ENCODE measurements at regions not wholly inside any gene's neighbourhood (a gene's known extent, or its start where the extent isn't known, plus 50 kb on each side); places are given as distances from the start of the nearest gene placed in this dataset.

- FAIRE-seq (no peak), DNase-seq (ENCODE audit: low read depth, low spot score) (no peak), ATAC-seq (no peak)
- ChIA-PET POLR2A (no interaction called here), SMC1A (ENCODE audit: uncharacterized antibody, unreplicated experiment) (interaction anchor here (0.9 to 1.2 kb wide), 3 partner anchors 202 to 641 kb away, joined by 3 to 6 read pairs (median 4); no protein-coding TSS in a partner anchor), RAD21 (ENCODE audit: unreplicated experiment) (interaction anchor here (0.9 kb wide), 1 partner anchor 201 kb away, joined by 4 read pairs; no protein-coding TSS in a partner anchor), CTCF (interaction anchor here (0.8 to 1.1 kb wide), 3 partner anchors 602 to 642 kb away, joined by 3 to 4 read pairs (median 4); no protein-coding TSS in a partner anchor)
- Histone ChIP-seq H3K9ac (ENCODE audit: control insufficient read depth, insufficient read depth, low read length) (no peak overlapping the region), H3K4me2 (ENCODE audit: control insufficient read depth, insufficient read depth) (no peak overlapping the region), H3K27me3 (replicated peaks in 1 of 2; ENCODE audit: control insufficient read depth in 2 of 2, insufficient read depth in 2 of 2, low read length in 1 of 2) (peaks cover 3 to 9% of the 10 kb centered on the region in 2 experiments), H3K4me3 (no peak overlapping the region), H3K36me3 (ENCODE audit: control insufficient read depth in 2 of 2, insufficient read depth in 2 of 2, low read length in 1 of 2) (no peaks in the 10 kb centered on the region), H3K79me2 (ENCODE audit: control insufficient read depth, insufficient read depth, low read length) (no peaks in the 10 kb centered on the region), H4K20me1 (ENCODE audit: control insufficient read depth, insufficient read depth) (no peaks in the 10 kb centered on the region), H3K27ac (ENCODE audit: control insufficient read depth, insufficient read depth) (no peak overlapping the region), H3K4me1 (ENCODE audit: control insufficient read depth, insufficient read depth, low read length) (no peaks in the 10 kb centered on the region), H3K9me3 (replicated peaks; ENCODE audit: control insufficient read depth, insufficient read depth, low read length) (peaks cover 2% of the 10 kb centered on the region; the same call in 1 of the 3 replicates), H2AFZ (ENCODE audit: control insufficient read depth, low read depth, low read length) (no peak overlapping the region)
- in situ Hi-C loops (cut with MboI) (loop anchor here (5.0 kb wide), 1 partner anchor 587 kb away; no protein-coding TSS in a partner anchor), intact Hi-C loops (cut with micrococcal nuclease; ENCODE audit: unreplicated experiment) (no loop called here)
- WGBS (ENCODE audit: insufficient coverage, insufficient replicate concordance, low lambda C conversion rate, missing lambda C conversion rate): 14% methylated on average over 11 of the region's 11 CpGs
- TF ChIP-seq SUZ12 (IDR thresholded peaks at IDR 0.05; ENCODE audit: unreplicated experiment): no peak
- TF ChIP-seq YBX1 (IDR thresholded peaks at IDR 0.05): no peak
- TF ChIP-seq RELB (IDR thresholded peaks at IDR 0.05; ENCODE audit: low read depth): no peak
- no TSS peak for BruUV-seq (replicated peaks)
Observed at GRCh38 chr6:795046-795685, 102.2 kb upstream of the EXOC2 start.

GRCh38 chr6:793261-793660, 100.3 kb upstream of the EXOC2 start:
- TF ChIP-seq CREM (IDR thresholded peaks at IDR 0.05; ENCODE audit: low read depth): no peak
- TF ChIP-seq IKZF1 (conservative IDR thresholded peaks at IDR 0.05): no peak
- no peak for TF ChIP-seq BHLHE40 (IDR thresholded peaks at IDR 0.05; ENCODE audit: borderline replicate concordance in 1 of 2, low read depth in 2 of 2, low read length in 1 of 2)
- no peak for TF ChIP-seq PML (IDR thresholded peaks at IDR 0.05; ENCODE audit: low read length)
- no peak for TF ChIP-seq GATAD2B (conservative IDR thresholded peaks at IDR 0.05; ENCODE audit: low read depth)
- CTCF ChIA-PET: no interaction called here
- BruUV-seq (replicated peaks): no TSS peak
- Histone ChIP-seq H3K4me1 (ENCODE audit: control insufficient read depth, insufficient read depth, low read length) (no peaks in the 10 kb centered on the region), H3K79me2 (ENCODE audit: control insufficient read depth, insufficient read depth, low read length) (no peaks in the 10 kb centered on the region), H3K4me3 (no peak overlapping the region), H2AFZ (ENCODE audit: control insufficient read depth, low read depth, low read length) (no peak overlapping the region), H3K4me2 (ENCODE audit: control insufficient read depth, insufficient read depth) (no peak overlapping the region), H3K27me3 (replicated peaks in 1 of 2; ENCODE audit: control insufficient read depth in 2 of 2, insufficient read depth in 2 of 2, low read length in 1 of 2) (peaks cover 3 to 5% of the 10 kb centered on the region in 2 experiments), H3K36me3 (ENCODE audit: control insufficient read depth in 2 of 2, insufficient read depth in 2 of 2, low read length in 1 of 2) (no peaks in the 10 kb centered on the region), H3K9ac (ENCODE audit: control insufficient read depth, insufficient read depth, low read length) (no peak overlapping the region), H3K9me3 (replicated peaks; ENCODE audit: control insufficient read depth, insufficient read depth, low read length) (peaks cover 2% of the 10 kb centered on the region; the same call in 1 of the 3 replicates), H3K27ac (ENCODE audit: control insufficient read depth, insufficient read depth) (no peak overlapping the region), H4K20me1 (ENCODE audit: control insufficient read depth, insufficient read depth) (no peaks in the 10 kb centered on the region)
- in situ Hi-C loops (cut with MboI): no loop called here
- DNase-seq (ENCODE audit: low read depth, low spot score) (no peak), FAIRE-seq (no peak), ATAC-seq (no peak)
- POLR2A ChIA-PET: no interaction called here
- SMC1A ChIA-PET (ENCODE audit: uncharacterized antibody, unreplicated experiment): no interaction called here
- RAD21 ChIA-PET (ENCODE audit: unreplicated experiment): no interaction called here
- WGBS (ENCODE audit: insufficient coverage, insufficient replicate concordance, low lambda C conversion rate, missing lambda C conversion rate): 39% methylated on average over 13 of the region's 13 CpGs
- intact Hi-C loops (cut with micrococcal nuclease; ENCODE audit: unreplicated experiment): no loop called here

All from GM12878 (cell line).